Breast epithelium (tissue), 3 donors: ENCODE measurements at regions not wholly inside any gene's neighbourhood (a gene's known extent, or its start where the extent isn't known, plus 50 kb on each side); places are given as distances from the start of the nearest gene placed in this dataset.

Experiments
- POLR2A ChIP-seq: fragments of 450-650 bp; IDR thresholded peaks from one replicate; pipeline ENCODE4 v1.6.1; 2016; ENCODE audit warnings: antibody characterized with exemption, mild to moderate bottlenecking, moderate library complexity
- POLR2AphosphoS5 ChIP-seq, 3 donors: sonication (generic); formaldehyde crosslinking; IDR thresholded peaks; one replicate each; pipeline ENCODE4 v1.6.1; 2017; ENCODE audit warnings: antibody characterized with exemption in 3 of 3
- TF ChIP-seq, protein P1 (sequence below), 3 donors: fragments of 450-650 bp; IDR thresholded peaks; one replicate each; pipeline ENCODE4 v1.5.1; 2016 to 2017; ENCODE audit warnings: antibody characterized with exemption in 3 of 3, mild to moderate bottlenecking in 3 of 3, moderate library complexity in 3 of 3

GRCh38 chr11:32307471-32307870 is 127.9 kb downstream of the WT1 start:
- no peak for TF ChIP-seq POLR2A
- TF ChIP-seq POLR2AphosphoS5 (IDR thresholded peaks at IDR 0.05): no peak
- TF ChIP-seq, protein P1, sequence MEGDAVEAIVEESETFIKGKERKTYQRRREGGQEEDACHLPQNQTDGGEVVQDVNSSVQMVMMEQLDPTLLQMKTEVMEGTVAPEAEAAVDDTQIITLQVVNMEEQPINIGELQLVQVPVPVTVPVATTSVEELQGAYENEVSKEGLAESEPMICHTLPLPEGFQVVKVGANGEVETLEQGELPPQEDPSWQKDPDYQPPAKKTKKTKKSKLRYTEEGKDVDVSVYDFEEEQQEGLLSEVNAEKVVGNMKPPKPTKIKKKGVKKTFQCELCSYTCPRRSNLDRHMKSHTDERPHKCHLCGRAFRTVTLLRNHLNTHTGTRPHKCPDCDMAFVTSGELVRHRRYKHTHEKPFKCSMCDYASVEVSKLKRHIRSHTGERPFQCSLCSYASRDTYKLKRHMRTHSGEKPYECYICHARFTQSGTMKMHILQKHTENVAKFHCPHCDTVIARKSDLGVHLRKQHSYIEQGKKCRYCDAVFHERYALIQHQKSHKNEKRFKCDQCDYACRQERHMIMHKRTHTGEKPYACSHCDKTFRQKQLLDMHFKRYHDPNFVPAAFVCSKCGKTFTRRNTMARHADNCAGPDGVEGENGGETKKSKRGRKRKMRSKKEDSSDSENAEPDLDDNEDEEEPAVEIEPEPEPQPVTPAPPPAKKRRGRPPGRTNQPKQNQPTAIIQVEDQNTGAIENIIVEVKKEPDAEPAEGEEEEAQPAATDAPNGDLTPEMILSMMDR (IDR thresholded peaks at IDR 0.05): no peak
